CD8-positive, alpha-beta memory T cell (primary cell): ENCODE measurements at regions not wholly inside any gene's neighbourhood (a gene's known extent, or its start where the extent isn't known, plus 50 kb on each side); places are given as distances from the start of the nearest gene placed in this dataset.

Experiments used
- CTCF ChIA-PET: fragments of 350-600 bp; sonication (Branson Sonifier 250); formaldehyde crosslinking; loops from one replicate; lab custom pipeline; 2021; ENCODE audit warnings: antibody characterized with exemption; lab: Charles Lee
- POLR2A ChIA-PET: fragments of 350-600 bp; sonication (Branson Sonifier 250); formaldehyde crosslinking; loops from one replicate; lab custom pipeline; 2021; ENCODE audit warnings: antibody characterized with exemption; lab: Charles Lee
- DNase-seq, 5 donors: peaks; one replicate each; pipeline versions ENCODE4 v3.0.0 to v3.0.0-alpha.2; 2020 to 2022; ENCODE audit warnings: mixed read lengths in 1 of 5
- H3K27ac ChIP-seq: one replicate; pipeline ENCODE4 v1.7.0; 2013; ENCODE audit warnings: low read depth, mild to moderate bottlenecking, low read length, moderate library complexity
- H3K27me3 ChIP-seq: 2 replicates; pipeline ENCODE4 v1.7.0; 2013; ENCODE audit warnings: low read length, mild to moderate bottlenecking; ENCODE audit not compliant: insufficient read depth, poor library complexity, severe bottlenecking
- H3K36me3 ChIP-seq: 2 replicates; pipeline ENCODE4 v1.7.0; 2013; ENCODE audit warnings: mild to moderate bottlenecking, low read length, moderate library complexity; ENCODE audit not compliant: insufficient read depth
- H3K4me1 ChIP-seq: 2 replicates; pipeline ENCODE4 v1.7.0; 2013; ENCODE audit warnings: mild to moderate bottlenecking, low read length, moderate library complexity; ENCODE audit not compliant: insufficient read depth
- H3K4me3 ChIP-seq: 2 replicates; pipeline ENCODE4 v1.7.0; 2013; ENCODE audit warnings: mild to moderate bottlenecking, low read length
- H3K9me3 ChIP-seq: 2 replicates; pipeline ENCODE4 v1.7.0; 2013; ENCODE audit warnings: mild to moderate bottlenecking, low read length
- H3K27ac Mint-ChIP-seq, 8 donors: one replicate each; pipeline ENCODE4 v1.8.0; 2020 to 2021; ENCODE audit warnings: mixed read lengths in 8 of 8, mild to moderate bottlenecking in 6 of 8, inconsistent platforms in 3 of 8, moderate library complexity in 3 of 8
- H3K27me3 Mint-ChIP-seq, 2 donors: one replicate each; pipeline ENCODE4 v1.8.0; 2020 to 2021; ENCODE audit warnings: mixed read lengths in 2 of 2, mild to moderate bottlenecking in 1 of 2, moderate library complexity in 1 of 2
- H3K36me3 Mint-ChIP-seq, 3 donors: one replicate each; pipeline ENCODE4 v1.8.0; 2020 to 2021; ENCODE audit warnings: mixed read lengths in 3 of 3, inconsistent platforms in 1 of 3, mild to moderate bottlenecking in 1 of 3
- H3K4me1 Mint-ChIP-seq, 3 donors: one replicate each; pipeline ENCODE4 v1.8.0; 2020 to 2021; ENCODE audit warnings: mixed read lengths in 3 of 3, inconsistent platforms in 1 of 3, mild to moderate bottlenecking in 1 of 3
- H3K4me3 Mint-ChIP-seq, 7 donors: one replicate each; pipeline ENCODE4 v1.8.0; 2020 to 2021; ENCODE audit warnings: mixed read lengths in 7 of 7, mild to moderate bottlenecking in 6 of 7, moderate library complexity in 4 of 7, inconsistent platforms in 2 of 7
- H3K9me3 Mint-ChIP-seq, 5 donors: one replicate each; pipeline ENCODE4 v1.8.0; 2020 to 2022; ENCODE audit warnings: mixed read lengths in 5 of 5, mild to moderate bottlenecking in 3 of 5, moderate library complexity in 2 of 5, inconsistent platforms in 1 of 5

- ChIA-PET POLR2A (interaction anchor here (0.9 to 2.1 kb wide), 10 partner anchors 8 to 135 kb away, joined by 3 to 15 read pairs (median 4); no protein-coding TSS in a partner anchor), CTCF (interaction anchor here (0.9 to 1.7 kb wide), 10 partner anchors 12 to 135 kb away, joined by 3 to 9 read pairs (median 4); no protein-coding TSS in a partner anchor)
- Mint-ChIP-seq H3K4me1 (peaks cover 79 to 97% (median 88%) of the 10 kb centered on the region in 3 donors), H3K27me3 (peaks cover 0 to 5% of the 10 kb centered on the region in 2 donors), H3K27ac (peak overlapping the region; percentile 45 to 98 (median 92)), H3K9me3 (no peaks in the 10 kb centered on the region), H3K36me3 (peaks cover 14 to 73% (median 24%) of the 10 kb centered on the region in 3 donors), H3K4me3 (peak overlapping the region in 6 of 7 donors; percentile 76 to 88 (median 84))
- H3K4me1 ChIP-seq = peaks cover 96% of the 10 kb centered on the region
- H3K36me3 ChIP-seq = peaks cover 34% of the 10 kb centered on the region
- no peaks in the 10 kb centered on the region for H3K27me3 ChIP-seq
- H3K4me3 ChIP-seq = peak overlapping the region; percentile 41
- H3K27ac ChIP-seq = no peak overlapping the region
- no peaks in the 10 kb centered on the region for H3K9me3 ChIP-seq
- DNase-seq = no peak
These were observed 325.9 kb downstream of the SEC14L1 start for GRCh38 chr17:77466596-77467223.

GRCh38 chr17:77467521-77467920 is 326.8 kb downstream of the SEC14L1 start:
- Histone ChIP-seq H3K9me3 (no peaks in the 10 kb centered on the region), H3K4me1 (peaks cover 96% of the 10 kb centered on the region), H3K27me3 (no peaks in the 10 kb centered on the region), H3K4me3 (no peak overlapping the region), H3K36me3 (peaks cover 34% of the 10 kb centered on the region), H3K27ac (no peak overlapping the region)
- Mint-ChIP-seq H3K4me1 (peaks cover 83 to 97% (median 88%) of the 10 kb centered on the region in 3 donors), H3K27ac (peak overlapping the region in 1 of 8 donors; percentile 43), H3K36me3 (peaks cover 14 to 78% (median 24%) of the 10 kb centered on the region in 3 donors), H3K4me3 (peak overlapping the region in 2 of 7 donors; percentile 44 to 55), H3K27me3 (peaks cover 0 to 4% of the 10 kb centered on the region in 2 donors), H3K9me3 (no peaks in the 10 kb centered on the region)
- DNase-seq = no peak
- CTCF ChIA-PET = interaction anchor here (2.2 kb wide), 1 partner anchor 28 kb away, joined by 11 read pairs; no protein-coding TSS in a partner anchor
- POLR2A ChIA-PET = no interaction called here

DNA sequence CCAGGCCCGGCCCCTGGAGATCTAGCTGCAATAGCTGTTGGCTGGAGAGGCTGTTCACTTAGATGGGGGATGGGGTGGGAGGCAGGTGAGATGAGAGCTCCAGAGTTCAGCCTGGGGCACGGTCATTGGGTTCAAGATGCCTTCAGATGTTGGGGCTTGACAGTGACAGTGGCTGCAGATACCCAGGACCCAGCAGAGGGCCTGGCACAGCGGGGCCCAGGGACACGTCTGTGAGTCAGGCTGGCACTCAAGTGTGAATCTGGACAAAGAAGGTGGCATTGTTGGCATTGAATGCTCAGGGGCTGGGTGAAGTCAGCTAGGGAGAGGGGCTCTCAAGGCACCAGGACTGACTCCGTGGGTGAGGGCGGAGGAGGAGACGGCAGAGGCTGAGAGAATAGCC is 328.1 kb downstream of the SEC14L1 start:
- H3K27ac ChIP-seq = no peak overlapping the region
- no peaks in the 10 kb centered on the region for H3K9me3 Mint-ChIP-seq
- H3K27ac Mint-ChIP-seq = peak overlapping the region; percentile 63 to 89 (median 83)
- peaks cover 87 to 98% (median 92%) of the 10 kb centered on the region in 3 donors for H3K4me1 Mint-ChIP-seq
- no peaks in the 10 kb centered on the region for H3K9me3 ChIP-seq
- peaks cover 34% of the 10 kb centered on the region for H3K36me3 ChIP-seq
- no peak overlapping the region for H3K4me3 ChIP-seq
- POLR2A ChIA-PET = interaction anchor here (0.8 to 1.5 kb wide), 3 partner anchors 9 to 53 kb away, joined by 3 to 6 read pairs (median 3); no protein-coding TSS in a partner anchor
- peak overlapping the region in 6 of 7 donors; percentile 19 to 57 (median 47) for H3K4me3 Mint-ChIP-seq
- peaks cover 0 to 4% of the 10 kb centered on the region in 2 donors for H3K27me3 Mint-ChIP-seq
- CTCF ChIA-PET = interaction anchor here (0.6 to 2.2 kb wide), 5 partner anchors 26 to 68 kb away, joined by 3 to 11 read pairs (median 4); no protein-coding TSS in a partner anchor
- H3K4me1 ChIP-seq = peaks cover 98% of the 10 kb centered on the region
- H3K36me3 Mint-ChIP-seq = peaks cover 14 to 80% (median 27%) of the 10 kb centered on the region in 3 donors
- no peaks in the 10 kb centered on the region for H3K27me3 ChIP-seq
- DNase-seq = no peak

GRCh38 chr17:77470330-77470786 is 329.6 kb downstream of the SEC14L1 start:
- Mint-ChIP-seq H3K4me1 (peaks cover 91 to 99% (median 93%) of the 10 kb centered on the region in 3 donors), H3K27ac (peak overlapping the region in 7 of 8 donors; percentile 39 to 93 (median 67)), H3K9me3 (no peaks in the 10 kb centered on the region), H3K27me3 (peaks cover 0 to 2% of the 10 kb centered on the region in 2 donors), H3K4me3 (peak overlapping the region in 5 of 7 donors; percentile 10 to 69 (median 61)), H3K36me3 (peaks cover 14 to 79% (median 27%) of the 10 kb centered on the region in 3 donors)
- DNase-seq = no peak
- Histone ChIP-seq H3K36me3 (peaks cover 34% of the 10 kb centered on the region), H3K27me3 (no peaks in the 10 kb centered on the region), H3K27ac (no peak overlapping the region), H3K4me1 (peaks cover 98% of the 10 kb centered on the region), H3K4me3 (no peak overlapping the region), H3K9me3 (no peaks in the 10 kb centered on the region)
- POLR2A ChIA-PET = no interaction called here
- CTCF ChIA-PET = interaction anchor here (2.9 kb wide), 1 partner anchor 70 kb away, joined by 10 read pairs; no protein-coding TSS in a partner anchor

GRCh38 chr17:77470800-77471733 is 330.3 kb downstream of the SEC14L1 start:
- peaks cover 90 to 99% (median 91%) of the 10 kb centered on the region in 3 donors for H3K4me1 Mint-ChIP-seq
- Histone ChIP-seq H3K27ac (no peak overlapping the region), H3K4me3 (peak overlapping the region; percentile 35), H3K27me3 (no peaks in the 10 kb centered on the region), H3K9me3 (no peaks in the 10 kb centered on the region), H3K36me3 (peaks cover 34% of the 10 kb centered on the region), H3K4me1 (peaks cover 98% of the 10 kb centered on the region)
- CTCF ChIA-PET = interaction anchor here (0.6 to 2.9 kb wide), 5 partner anchors 19 to 912 kb away, joined by 3 to 10 read pairs (median 3); no protein-coding TSS in a partner anchor
- peak in 1 of 5 donors; percentile 41 for DNase-seq
- H3K4me3 Mint-ChIP-seq = peak overlapping the region; percentile 7 to 92 (median 64)
- peaks cover 14 to 79% (median 25%) of the 10 kb centered on the region in 3 donors for H3K36me3 Mint-ChIP-seq
- H3K9me3 Mint-ChIP-seq = no peaks in the 10 kb centered on the region
- H3K27ac Mint-ChIP-seq = peak overlapping the region in 7 of 8 donors; percentile 67 to 96 (median 88)
- POLR2A ChIA-PET = interaction anchor here (1.9 to 2.7 kb wide), 2 partner anchors 19 to 28 kb away, joined by 7 to 11 read pairs; no protein-coding TSS in a partner anchor
- H3K27me3 Mint-ChIP-seq = no peaks in the 10 kb centered on the region

DNA sequence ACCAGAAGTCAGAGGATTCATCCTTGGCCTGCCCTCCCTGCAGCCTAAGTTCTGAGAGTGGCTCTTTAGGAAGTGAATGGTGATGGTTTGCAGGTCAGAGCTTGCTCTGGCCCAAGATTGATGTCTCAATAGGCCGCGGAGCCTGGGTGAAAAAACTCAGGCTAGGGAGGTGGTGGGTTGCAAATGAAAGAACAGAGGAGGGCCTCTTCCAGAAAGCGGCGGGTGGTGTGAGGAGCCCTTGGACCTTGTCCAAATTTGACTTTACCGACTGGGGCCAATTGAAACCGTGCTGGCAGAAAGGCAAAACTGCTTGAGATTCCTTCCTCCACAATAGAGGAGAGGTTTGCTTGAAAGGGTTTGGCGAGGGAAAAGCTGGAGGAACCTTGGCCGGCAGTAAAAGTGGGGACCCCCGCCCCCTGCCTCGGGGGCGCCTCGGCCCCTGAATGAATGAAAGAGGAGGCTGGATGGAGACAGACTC is 331.3 kb downstream of the SEC14L1 start:
- ChIA-PET POLR2A (interaction anchor here (0.8 to 2.7 kb wide), 7 partner anchors 8 to 31 kb away, joined by 3 to 11 read pairs (median 5); no protein-coding TSS in a partner anchor), CTCF (interaction anchor here (0.6 to 3.5 kb wide), 14 partner anchors 12 to 911 kb away, joined by 3 to 22 read pairs (median 4); no protein-coding TSS in a partner anchor)
- Mint-ChIP-seq H3K36me3 (peaks cover 14 to 80% (median 25%) of the 10 kb centered on the region in 3 donors), H3K4me1 (peaks cover 91 to 99% (median 92%) of the 10 kb centered on the region in 3 donors), H3K4me3 (peak overlapping the region; percentile 7 to 92 (median 64)), H3K27ac (peak overlapping the region; percentile 67 to 96 (median 86)), H3K27me3 (no peaks in the 10 kb centered on the region), H3K9me3 (no peaks in the 10 kb centered on the region)
- Histone ChIP-seq H3K9me3 (no peaks in the 10 kb centered on the region), H3K27me3 (no peaks in the 10 kb centered on the region), H3K27ac (peak overlapping the region; percentile 12), H3K4me3 (peak overlapping the region; percentile 35), H3K36me3 (peaks cover 33% of the 10 kb centered on the region), H3K4me1 (peaks cover 98% of the 10 kb centered on the region)
- no peak for DNase-seq
